Loucy (cell line): ENCODE measurements at regions not wholly inside any gene's neighbourhood (a gene's known extent, or its start where the extent isn't known, plus 50 kb on each side); places are given as distances from the start of the nearest gene placed in this dataset.

Experiments
- EZH2phosphoT487 ChIP-seq: fragments of 200-600 bp; IDR thresholded peaks from 2 replicates; pipeline ENCODE4 v1.6.1; 2018; ENCODE audit warnings: antibody characterized with exemption, mild to moderate bottlenecking, moderate library complexity, borderline replicate concordance
- TF ChIP-seq, protein P1 (sequence below): fragments of 200-600 bp; sonication (generic); conservative IDR thresholded peaks from 2 replicates; pipeline ENCODE4 v1.5.1; 2014; ENCODE audit warnings: mild to moderate bottlenecking, antibody characterized with exemption, low read length

DNA sequence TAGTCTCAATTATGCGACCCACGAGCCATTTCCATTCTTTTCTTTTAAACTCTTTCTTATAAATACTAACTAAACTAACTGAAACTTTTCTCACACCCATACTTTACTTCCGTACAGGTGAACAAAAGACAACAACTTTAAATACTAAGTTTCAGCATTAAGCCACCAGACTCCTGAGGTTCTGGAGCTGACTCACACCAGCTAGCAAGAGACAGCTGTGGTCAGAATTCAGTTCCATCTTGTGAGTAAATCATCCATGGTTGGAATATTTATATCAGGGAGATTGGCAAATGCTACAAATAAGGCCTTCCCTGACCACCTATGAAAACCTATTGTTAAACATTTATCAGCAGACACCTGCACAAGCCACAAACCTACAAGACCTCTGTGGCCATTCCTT, 897.0 kb downstream of the EFNB2 start:
- TF ChIP-seq, protein P1, sequence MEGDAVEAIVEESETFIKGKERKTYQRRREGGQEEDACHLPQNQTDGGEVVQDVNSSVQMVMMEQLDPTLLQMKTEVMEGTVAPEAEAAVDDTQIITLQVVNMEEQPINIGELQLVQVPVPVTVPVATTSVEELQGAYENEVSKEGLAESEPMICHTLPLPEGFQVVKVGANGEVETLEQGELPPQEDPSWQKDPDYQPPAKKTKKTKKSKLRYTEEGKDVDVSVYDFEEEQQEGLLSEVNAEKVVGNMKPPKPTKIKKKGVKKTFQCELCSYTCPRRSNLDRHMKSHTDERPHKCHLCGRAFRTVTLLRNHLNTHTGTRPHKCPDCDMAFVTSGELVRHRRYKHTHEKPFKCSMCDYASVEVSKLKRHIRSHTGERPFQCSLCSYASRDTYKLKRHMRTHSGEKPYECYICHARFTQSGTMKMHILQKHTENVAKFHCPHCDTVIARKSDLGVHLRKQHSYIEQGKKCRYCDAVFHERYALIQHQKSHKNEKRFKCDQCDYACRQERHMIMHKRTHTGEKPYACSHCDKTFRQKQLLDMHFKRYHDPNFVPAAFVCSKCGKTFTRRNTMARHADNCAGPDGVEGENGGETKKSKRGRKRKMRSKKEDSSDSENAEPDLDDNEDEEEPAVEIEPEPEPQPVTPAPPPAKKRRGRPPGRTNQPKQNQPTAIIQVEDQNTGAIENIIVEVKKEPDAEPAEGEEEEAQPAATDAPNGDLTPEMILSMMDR: no peak
- no peak for TF ChIP-seq EZH2phosphoT487
